Right hindlimb (tissue), 1 donor: ENCODE measurements at regions not wholly inside any gene's neighbourhood (a gene's known extent, or its start where the extent isn't known, plus 50 kb on each side); places are given as distances from the start of the nearest gene placed in this dataset.
"Not testable (repeated sequence)": the region's sequence is repeated elsewhere in the genome, so short reads cannot be mapped to it uniquely, and the experiment has no call there.

Source experiments
- DNase-seq: peaks from one replicate; pipeline ENCODE4 v3.0.0-alpha.2; 2018

GRCh38 chr3:56954125-56954524 is 106.3 kb upstream of the SPATA12 start:
- DNase-seq = no peak

GRCh38 chr3:56952846-56953245 is 107.6 kb upstream of the SPATA12 start:
- DNase-seq = no peak

- no peak for DNase-seq
Measured at GRCh38 chr3:56952061-56952460, 108.4 kb upstream of the SPATA12 start.

- DNase-seq = no peak
Measured at GRCh38 chr3:56951366-56951765, 109.1 kb upstream of the SPATA12 start.

GRCh38 chr3:56945378-56945777 is 115.1 kb upstream of the SPATA12 start:
- DNase-seq = not testable (repeated sequence)

GRCh38 chr3:56942523-56942922 is 117.9 kb upstream of the SPATA12 start:
- DNase-seq = no peak

- DNase-seq = no peak
Measured at GRCh38 chr3:56940976-56941375, 119.5 kb upstream of the SPATA12 start.

GRCh38 chr3:56940321-56940720 is 120.1 kb upstream of the SPATA12 start:
- DNase-seq = no peak

GRCh38 chr3:56939834-56940233 is 120.6 kb upstream of the SPATA12 start:
- no peak for DNase-seq

GRCh38 chr3:56938530-56938929 is 121.9 kb upstream of the SPATA12 start:
- no peak for DNase-seq

- DNase-seq = no peak
Measured at GRCh38 chr3:56937580-56937979, 122.9 kb upstream of the SPATA12 start.

- no peak for DNase-seq
Measured at GRCh38 chr3:56935811-56936210, 124.7 kb upstream of the SPATA12 start.

GRCh38 chr3:56934481-56934880 is 126.0 kb upstream of the SPATA12 start:
- not testable (repeated sequence) for DNase-seq

- DNase-seq = no peak
Measured at GRCh38 chr3:56933803-56934202, 126.7 kb upstream of the SPATA12 start.

- DNase-seq = no peak
Measured at GRCh38 chr3:56932866-56933265, 127.6 kb upstream of the SPATA12 start.

GRCh38 chr3:56931836-56932235 is 128.6 kb upstream of the SPATA12 start:
- DNase-seq = no peak

- no peak for DNase-seq
Measured at GRCh38 chr3:56930706-56931105, 129.0 kb upstream of the ARHGEF3 start.

GRCh38 chr3:56929809-56930615 is 128.3 kb upstream of the ARHGEF3 start:
- no peak for DNase-seq

GRCh38 chr3:56928379-56929068 is 126.8 kb upstream of the ARHGEF3 start:
- no peak for DNase-seq

- DNase-seq = no peak
Measured at GRCh38 chr3:56927855-56928254, 126.1 kb upstream of the ARHGEF3 start.

GRCh38 chr3:56926947-56927282 is 125.2 kb upstream of the ARHGEF3 start:
- no peak for DNase-seq

GRCh38 chr3:56926243-56926946 is 124.6 kb upstream of the ARHGEF3 start:
- no peak for DNase-seq

- not testable (repeated sequence) for DNase-seq
Measured at GRCh38 chr3:56924700-56925099, 123.0 kb upstream of the ARHGEF3 start.
